Neural progenitor cell (in vitro differentiated cells): ENCODE measurements at regions not wholly inside any gene's neighbourhood (a gene's known extent, or its start where the extent isn't known, plus 50 kb on each side); places are given as distances from the start of the nearest gene placed in this dataset.

Experiments used
- DNase-seq: peaks from one replicate; pipeline ENCODE4 v3.0.0-alpha.2; 2016; ENCODE audit warnings: low spot score
- H2AFZ ChIP-seq: fragments of 200-600 bp; sonication (generic); replicated peaks from 2 replicates; pipeline ENCODE4 v1.6.1; 2016; ENCODE audit warnings: antibody characterized with exemption
- H3F3A ChIP-seq: fragments of 200-600 bp; sonication (generic); 2 replicates; pipeline ENCODE4 v1.6.1; 2016; ENCODE audit warnings: antibody characterized with exemption, low read depth
- H3K27ac ChIP-seq: fragments of 200-600 bp; sonication (generic); 2 replicates; pipeline ENCODE4 v1.5.1; 2016; ENCODE audit warnings: mild to moderate bottlenecking
- H3K27me3 ChIP-seq: fragments of 200-600 bp; sonication (generic); 2 replicates; pipeline ENCODE4 v1.6.1; 2016; ENCODE audit warnings: mild to moderate bottlenecking, moderate library complexity
- H3K36me3 ChIP-seq: fragments of 200-600 bp; sonication (generic); 2 replicates; pipeline ENCODE4 v1.5.1; 2016
- H3K4me1 ChIP-seq: fragments of 200-600 bp; sonication (generic); 2 replicates; pipeline ENCODE4 v1.6.1; 2016; ENCODE audit warnings: mixed run types
- H3K4me2 ChIP-seq: fragments of 200-600 bp; sonication (generic); 2 replicates; pipeline ENCODE4 v1.6.1; 2016
- H3K4me3 ChIP-seq: fragments of 200-600 bp; sonication (generic); 2 replicates; pipeline ENCODE4 v1.5.1; 2016
- H3K79me2 ChIP-seq: fragments of 200-600 bp; sonication (generic); 2 replicates; pipeline ENCODE4 v1.6.1; 2016; ENCODE audit warnings: low read depth
- H3K9ac ChIP-seq: fragments of 200-600 bp; sonication (generic); 2 replicates; pipeline ENCODE4 v1.6.1; 2016
- H3K9me3 ChIP-seq: fragments of 200-600 bp; sonication (generic); 2 replicates; pipeline ENCODE4 v1.5.1; 2016; ENCODE audit warnings: low read depth
- H4K20me1 ChIP-seq: fragments of 200-600 bp; sonication (generic); 2 replicates; pipeline ENCODE4 v1.6.1; 2016; ENCODE audit warnings: low read depth
- H3K27ac Mint-ChIP-seq: 3 replicates; pipeline ENCODE4 v1.8.0; 2021; ENCODE audit warnings: mixed read lengths
- H3K27me3 Mint-ChIP-seq: 2 replicates; pipeline ENCODE4 v1.8.0; 2022; ENCODE audit warnings: low read depth, mild to moderate bottlenecking, inconsistent platforms, moderate library complexity, mixed read lengths; ENCODE audit not compliant: insufficient read depth
- H3K36me3 Mint-ChIP-seq: 3 replicates; pipeline ENCODE4 v1.8.0; 2021; ENCODE audit warnings: mixed read lengths
- H3K4me1 Mint-ChIP-seq: 3 replicates; pipeline ENCODE4 v1.8.0; 2021; ENCODE audit warnings: mixed read lengths
- H3K4me3 Mint-ChIP-seq: 3 replicates; pipeline ENCODE4 v1.8.0; 2021; ENCODE audit warnings: mild to moderate bottlenecking, moderate library complexity, mixed read lengths
- H3K9me3 Mint-ChIP-seq: 3 replicates; pipeline ENCODE4 v1.8.0; 2020; ENCODE audit warnings: mixed read lengths
- CTCF ChIP-seq: fragments of 200-600 bp; sonication (generic); IDR thresholded peaks from 2 replicates; pipeline ENCODE4 v1.5.1; 2017; ENCODE audit warnings: antibody characterized with exemption, mild to moderate bottlenecking
- EZH2 ChIP-seq: fragments of 200-600 bp; sonication (generic); IDR thresholded peaks from 2 replicates; pipeline ENCODE4 v1.6.1; 2017; ENCODE audit warnings: antibody characterized with exemption, mild to moderate bottlenecking, moderate library complexity
- EZH2phosphoT487 ChIP-seq: fragments of 200-600 bp; sonication (generic); IDR thresholded peaks from 2 replicates; pipeline ENCODE4 v1.6.1; 2017; ENCODE audit warnings: antibody characterized with exemption

- no peaks in the 10 kb centered on the region for H3F3A ChIP-seq
- H3K79me2 ChIP-seq: no peaks in the 10 kb centered on the region
- no peaks in the 10 kb centered on the region for H3K36me3 ChIP-seq
- H3K36me3 Mint-ChIP-seq: no peaks in the 10 kb centered on the region
- no peaks in the 10 kb centered on the region for H3K9me3 ChIP-seq
- H3K4me2 ChIP-seq: no peak overlapping the region
- DNase-seq: no peak
- H3K4me1 Mint-ChIP-seq: no peaks in the 10 kb centered on the region
- no peak overlapping the region for H3K4me3 Mint-ChIP-seq
- TF ChIP-seq CTCF (no peak), EZH2 (no peak), EZH2phosphoT487 (no peak)
- no peak overlapping the region for H2AFZ ChIP-seq
- H3K27me3 ChIP-seq: no peaks in the 10 kb centered on the region
- no peak overlapping the region for H3K4me3 ChIP-seq
- H3K27me3 Mint-ChIP-seq: no peaks in the 10 kb centered on the region
- H3K9ac ChIP-seq: no peak overlapping the region
- H3K27ac Mint-ChIP-seq: no peak overlapping the region
- peaks cover 16% of the 10 kb centered on the region for H3K4me1 ChIP-seq
- no peaks in the 10 kb centered on the region for H3K9me3 Mint-ChIP-seq
- no peaks in the 10 kb centered on the region for H4K20me1 ChIP-seq
- H3K27ac ChIP-seq: no peak overlapping the region
Measured at GRCh38 chr3:117941015-117941414, 1093.6 kb downstream of the IGSF11 start.

GRCh38 chr3:117941756-117942155 lies 1092.9 kb downstream of the IGSF11 start:
- Mint-ChIP-seq H3K27ac (no peak overlapping the region), H3K36me3 (no peaks in the 10 kb centered on the region)

GRCh38 chr3:117954131-117954530 lies 1080.5 kb downstream of the IGSF11 start:
- no peak overlapping the region for H3K27ac ChIP-seq
- DNase-seq: no peak
- H3K4me2 ChIP-seq: no peak overlapping the region
- no peak overlapping the region for H3K27ac Mint-ChIP-seq
- no peaks in the 10 kb centered on the region for H3K9me3 Mint-ChIP-seq
- H3K9ac ChIP-seq: no peak overlapping the region
- H3F3A ChIP-seq: no peaks in the 10 kb centered on the region
- no peaks in the 10 kb centered on the region for H4K20me1 ChIP-seq
- no peak overlapping the region for H3K4me3 ChIP-seq
- no peaks in the 10 kb centered on the region for H3K27me3 ChIP-seq
- H3K4me1 Mint-ChIP-seq: no peaks in the 10 kb centered on the region
- no peaks in the 10 kb centered on the region for H3K36me3 ChIP-seq
- H3K9me3 ChIP-seq: no peaks in the 10 kb centered on the region
- no peaks in the 10 kb centered on the region for H3K36me3 Mint-ChIP-seq
- peaks cover 14% of the 10 kb centered on the region for H3K4me1 ChIP-seq
- no peak overlapping the region for H3K4me3 Mint-ChIP-seq
- no peak for TF ChIP-seq CTCF
- TF ChIP-seq EZH2phosphoT487: no peak
- no peak for TF ChIP-seq EZH2
- no peak overlapping the region for H2AFZ ChIP-seq
- no peaks in the 10 kb centered on the region for H3K27me3 Mint-ChIP-seq
- H3K79me2 ChIP-seq: no peaks in the 10 kb centered on the region

More at GRCh38 chr3:117941756-117942155, 1092.9 kb downstream of the IGSF11 start:
- Mint-ChIP-seq H3K4me3 (no peak overlapping the region), H3K9me3 (no peaks in the 10 kb centered on the region), H3K27me3 (no peaks in the 10 kb centered on the region), H3K4me1 (no peaks in the 10 kb centered on the region)
- Histone ChIP-seq H3K4me3 (no peak overlapping the region), H3K9me3 (no peaks in the 10 kb centered on the region), H3F3A (no peaks in the 10 kb centered on the region), H3K79me2 (no peaks in the 10 kb centered on the region), H3K27me3 (no peaks in the 10 kb centered on the region), H2AFZ (no peak overlapping the region), H4K20me1 (no peaks in the 10 kb centered on the region), H3K4me1 (peaks cover 16% of the 10 kb centered on the region), H3K36me3 (no peaks in the 10 kb centered on the region), H3K27ac (no peak overlapping the region), H3K4me2 (no peak overlapping the region), H3K9ac (no peak overlapping the region)
- DNase-seq: no peak
- TF ChIP-seq CTCF (no peak), EZH2 (no peak), EZH2phosphoT487 (no peak)
